ENCODE measurements at regions not wholly inside any gene's neighbourhood (a gene's known extent, or its start where the extent isn't known, plus 50 kb on each side); places are given as distances from the start of the nearest gene placed in this dataset.
"Not testable (repeated sequence)": the region's sequence is repeated elsewhere in the genome, so short reads cannot be mapped to it uniquely, and the experiment has no call there.

- TF ChIP-seq, protein P1, sequence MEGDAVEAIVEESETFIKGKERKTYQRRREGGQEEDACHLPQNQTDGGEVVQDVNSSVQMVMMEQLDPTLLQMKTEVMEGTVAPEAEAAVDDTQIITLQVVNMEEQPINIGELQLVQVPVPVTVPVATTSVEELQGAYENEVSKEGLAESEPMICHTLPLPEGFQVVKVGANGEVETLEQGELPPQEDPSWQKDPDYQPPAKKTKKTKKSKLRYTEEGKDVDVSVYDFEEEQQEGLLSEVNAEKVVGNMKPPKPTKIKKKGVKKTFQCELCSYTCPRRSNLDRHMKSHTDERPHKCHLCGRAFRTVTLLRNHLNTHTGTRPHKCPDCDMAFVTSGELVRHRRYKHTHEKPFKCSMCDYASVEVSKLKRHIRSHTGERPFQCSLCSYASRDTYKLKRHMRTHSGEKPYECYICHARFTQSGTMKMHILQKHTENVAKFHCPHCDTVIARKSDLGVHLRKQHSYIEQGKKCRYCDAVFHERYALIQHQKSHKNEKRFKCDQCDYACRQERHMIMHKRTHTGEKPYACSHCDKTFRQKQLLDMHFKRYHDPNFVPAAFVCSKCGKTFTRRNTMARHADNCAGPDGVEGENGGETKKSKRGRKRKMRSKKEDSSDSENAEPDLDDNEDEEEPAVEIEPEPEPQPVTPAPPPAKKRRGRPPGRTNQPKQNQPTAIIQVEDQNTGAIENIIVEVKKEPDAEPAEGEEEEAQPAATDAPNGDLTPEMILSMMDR (conservative IDR thresholded peaks at IDR 0.05; ENCODE audit: low read length): no peak
- no peak for DNase-seq (ENCODE audit: low read depth)
- no peak overlapping the region for H3K4me3 ChIP-seq (ENCODE audit: low read length)
These were observed 83.3 kb upstream of the TNFSF11 start for GRCh38 chr13:42490676-42491075.

- TF ChIP-seq, protein P1 (conservative IDR thresholded peaks at IDR 0.05; ENCODE audit: low read length): no peak
- no peak overlapping the region for H3K4me3 ChIP-seq (ENCODE audit: low read length)
- DNase-seq (ENCODE audit: low read depth): no peak
These were observed 81.5 kb upstream of the TNFSF11 start for GRCh38 chr13:42492372-42492920.

DNA sequence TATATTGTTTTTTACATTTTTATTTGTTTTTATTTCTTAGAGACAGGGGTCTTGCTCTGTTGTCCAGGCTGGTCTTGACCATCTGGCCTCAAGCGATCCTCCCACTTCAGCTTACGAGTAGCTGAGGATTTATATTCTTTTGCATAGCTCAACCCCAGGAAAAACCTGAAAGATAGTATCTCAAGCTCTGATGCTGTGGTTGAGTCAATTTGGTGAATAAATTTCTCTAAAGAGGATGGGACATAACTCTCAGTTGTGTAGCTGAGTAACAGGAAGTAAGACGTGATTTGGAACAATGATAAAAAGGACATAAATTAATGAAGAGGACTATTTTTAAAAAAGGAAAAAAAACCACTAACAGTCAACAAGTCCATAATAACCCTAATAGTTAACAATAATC, 79.8 kb upstream of the TNFSF11 start:
- H3K4me3 ChIP-seq (ENCODE audit: low read length): no peak overlapping the region
- TF ChIP-seq, protein P1 (conservative IDR thresholded peaks at IDR 0.05; ENCODE audit: low read length): no peak
- DNase-seq (ENCODE audit: low read depth): no peak

- TF ChIP-seq, protein P1 (conservative IDR thresholded peaks at IDR 0.05; ENCODE audit: low read length): no peak
- no peak overlapping the region for H3K4me3 ChIP-seq (ENCODE audit: low read length)
- DNase-seq (ENCODE audit: low read depth): no peak
These were observed 78.7 kb upstream of the TNFSF11 start for GRCh38 chr13:42495255-42495654.

DNA sequence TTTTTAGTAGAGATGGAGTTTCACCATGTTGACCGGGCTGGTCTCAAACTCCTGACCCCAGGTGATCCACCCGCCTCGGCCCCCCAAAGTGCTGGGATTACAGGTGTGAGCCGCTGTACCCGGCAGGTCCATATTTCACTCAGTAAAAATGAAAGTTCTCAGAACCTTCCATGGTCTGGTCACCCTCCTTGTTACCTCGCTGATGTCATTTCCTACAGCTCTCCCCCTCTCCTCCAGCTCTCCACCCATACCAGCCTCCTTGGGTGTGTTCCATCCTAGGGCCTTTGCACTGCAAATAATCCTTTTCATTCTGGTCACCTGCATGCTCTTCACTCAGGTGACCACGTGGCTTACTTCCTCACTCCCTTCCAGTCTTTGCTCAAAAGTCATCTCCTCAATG, 78.2 kb upstream of the TNFSF11 start:
- TF ChIP-seq, protein P1 (conservative IDR thresholded peaks at IDR 0.05; ENCODE audit: low read length): no peak
- H3K4me3 ChIP-seq (ENCODE audit: low read length): no peak overlapping the region
- DNase-seq (ENCODE audit: low read depth): no peak

- not testable (repeated sequence) for DNase-seq (ENCODE audit: low read depth); H3K4me3 ChIP-seq (ENCODE audit: low read length)
These were observed 76.9 kb upstream of the TNFSF11 start for GRCh38 chr13:42496926-42497554.

- TF ChIP-seq, protein P1 (conservative IDR thresholded peaks at IDR 0.05; ENCODE audit: low read length): no peak
- no peak overlapping the region for H3K4me3 ChIP-seq (ENCODE audit: low read length)
- DNase-seq (ENCODE audit: low read depth): no peak
These were observed 76.2 kb upstream of the TNFSF11 start for GRCh38 chr13:42497798-42498197.
